Esophagus muscularis mucosa (tissue), 4 donors: ENCODE measurements at regions not wholly inside any gene's neighbourhood (a gene's known extent, or its start where the extent isn't known, plus 50 kb on each side); places are given as distances from the start of the nearest gene placed in this dataset.
"Not testable (repeated sequence)": the region's sequence is repeated elsewhere in the genome, so short reads cannot be mapped to it uniquely, and the experiment has no call there.

Experiments
- EP300 ChIP-seq: sonication (generic); formaldehyde crosslinking; IDR thresholded peaks from one replicate; pipeline ENCODE4 v1.6.1; 2017; ENCODE audit warnings: antibody characterized with exemption
- POLR2A ChIP-seq: fragments of 450-650 bp; IDR thresholded peaks from one replicate; pipeline ENCODE4 v1.6.1; 2017; ENCODE audit warnings: antibody characterized with exemption, moderate library complexity, mild to moderate bottlenecking, low read depth
- POLR2AphosphoS5 ChIP-seq, 2 donors: sonication (generic); formaldehyde crosslinking; IDR thresholded peaks; one replicate each; pipeline ENCODE4 v1.6.1; 2017; ENCODE audit warnings: antibody characterized with exemption in 2 of 2
- TF ChIP-seq, protein P1 (sequence below), 3 experiments: fragments of 200-600 bp in 2 of 3; fragments of 450-650 bp in 1 of 3; sonication (generic) in 2 of 3; IDR thresholded peaks; one replicate each; pipeline ENCODE4 v1.5.1; 2017 to 2019; ENCODE audit warnings: antibody characterized with exemption in 3 of 3, mild to moderate bottlenecking in 2 of 3, moderate library complexity in 1 of 3

- not testable (repeated sequence) for TF ChIP-seq POLR2A; POLR2AphosphoS5 (IDR thresholded peaks at IDR 0.05); EP300
- TF ChIP-seq, protein P1, sequence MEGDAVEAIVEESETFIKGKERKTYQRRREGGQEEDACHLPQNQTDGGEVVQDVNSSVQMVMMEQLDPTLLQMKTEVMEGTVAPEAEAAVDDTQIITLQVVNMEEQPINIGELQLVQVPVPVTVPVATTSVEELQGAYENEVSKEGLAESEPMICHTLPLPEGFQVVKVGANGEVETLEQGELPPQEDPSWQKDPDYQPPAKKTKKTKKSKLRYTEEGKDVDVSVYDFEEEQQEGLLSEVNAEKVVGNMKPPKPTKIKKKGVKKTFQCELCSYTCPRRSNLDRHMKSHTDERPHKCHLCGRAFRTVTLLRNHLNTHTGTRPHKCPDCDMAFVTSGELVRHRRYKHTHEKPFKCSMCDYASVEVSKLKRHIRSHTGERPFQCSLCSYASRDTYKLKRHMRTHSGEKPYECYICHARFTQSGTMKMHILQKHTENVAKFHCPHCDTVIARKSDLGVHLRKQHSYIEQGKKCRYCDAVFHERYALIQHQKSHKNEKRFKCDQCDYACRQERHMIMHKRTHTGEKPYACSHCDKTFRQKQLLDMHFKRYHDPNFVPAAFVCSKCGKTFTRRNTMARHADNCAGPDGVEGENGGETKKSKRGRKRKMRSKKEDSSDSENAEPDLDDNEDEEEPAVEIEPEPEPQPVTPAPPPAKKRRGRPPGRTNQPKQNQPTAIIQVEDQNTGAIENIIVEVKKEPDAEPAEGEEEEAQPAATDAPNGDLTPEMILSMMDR (IDR thresholded peaks at IDR 0.05), result not testable (repeated sequence)
Observed at GRCh38 chr4:170788540-170789051, 698.8 kb upstream of the AADAT start.
